ENCODE measurements at regions not wholly inside any gene's neighbourhood (a gene's known extent, or its start where the extent isn't known, plus 50 kb on each side); places are given as distances from the start of the nearest gene placed in this dataset.

DNA sequence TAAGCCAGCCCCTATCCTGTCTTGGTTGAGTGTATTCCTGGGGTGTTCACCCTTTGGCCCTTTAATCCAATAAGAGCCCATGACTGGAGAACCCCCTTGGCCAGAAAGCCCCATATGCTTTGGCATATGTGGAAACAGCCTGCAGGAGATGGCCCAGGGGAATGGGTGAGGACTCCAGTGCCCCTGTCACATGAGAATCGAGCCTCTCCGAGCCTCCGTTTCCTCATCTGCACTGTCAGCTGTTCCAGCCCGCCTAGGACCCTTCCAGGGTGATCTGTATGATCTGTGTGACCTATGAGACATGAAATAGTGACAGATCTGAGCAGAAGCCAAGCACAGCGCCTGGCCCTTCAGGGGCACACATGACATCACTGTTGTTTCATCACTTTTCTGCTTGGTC lies 300.7 kb downstream of the ZNF536 start:
- no peak for TF ChIP-seq HDAC2 (IDR thresholded peaks at IDR 0.05; ENCODE audit: borderline replicate concordance in 1 of 2, low read depth in 2 of 2, low read length in 2 of 2)
- no peak for TF ChIP-seq SIN3A (conservative IDR thresholded peaks at IDR 0.05 in 1 of 2, IDR thresholded peaks at IDR 0.05 in 1 of 2; ENCODE audit: low read depth in 1 of 2, low read length in 2 of 2)
- TF ChIP-seq, protein P1, sequence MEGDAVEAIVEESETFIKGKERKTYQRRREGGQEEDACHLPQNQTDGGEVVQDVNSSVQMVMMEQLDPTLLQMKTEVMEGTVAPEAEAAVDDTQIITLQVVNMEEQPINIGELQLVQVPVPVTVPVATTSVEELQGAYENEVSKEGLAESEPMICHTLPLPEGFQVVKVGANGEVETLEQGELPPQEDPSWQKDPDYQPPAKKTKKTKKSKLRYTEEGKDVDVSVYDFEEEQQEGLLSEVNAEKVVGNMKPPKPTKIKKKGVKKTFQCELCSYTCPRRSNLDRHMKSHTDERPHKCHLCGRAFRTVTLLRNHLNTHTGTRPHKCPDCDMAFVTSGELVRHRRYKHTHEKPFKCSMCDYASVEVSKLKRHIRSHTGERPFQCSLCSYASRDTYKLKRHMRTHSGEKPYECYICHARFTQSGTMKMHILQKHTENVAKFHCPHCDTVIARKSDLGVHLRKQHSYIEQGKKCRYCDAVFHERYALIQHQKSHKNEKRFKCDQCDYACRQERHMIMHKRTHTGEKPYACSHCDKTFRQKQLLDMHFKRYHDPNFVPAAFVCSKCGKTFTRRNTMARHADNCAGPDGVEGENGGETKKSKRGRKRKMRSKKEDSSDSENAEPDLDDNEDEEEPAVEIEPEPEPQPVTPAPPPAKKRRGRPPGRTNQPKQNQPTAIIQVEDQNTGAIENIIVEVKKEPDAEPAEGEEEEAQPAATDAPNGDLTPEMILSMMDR (IDR thresholded peaks at IDR 0.05; ENCODE audit: control extremely low read depth in 1 of 3, insufficient read depth in 1 of 3, low read depth in 1 of 3, low read length in 3 of 3), result no peak
- TF ChIP-seq SP2 (IDR thresholded peaks at IDR 0.05; ENCODE audit: low read length), result no peak
